ENCODE measurements at regions not wholly inside any gene's neighbourhood (a gene's known extent, or its start where the extent isn't known, plus 50 kb on each side); places are given as distances from the start of the nearest gene placed in this dataset.

DNA sequence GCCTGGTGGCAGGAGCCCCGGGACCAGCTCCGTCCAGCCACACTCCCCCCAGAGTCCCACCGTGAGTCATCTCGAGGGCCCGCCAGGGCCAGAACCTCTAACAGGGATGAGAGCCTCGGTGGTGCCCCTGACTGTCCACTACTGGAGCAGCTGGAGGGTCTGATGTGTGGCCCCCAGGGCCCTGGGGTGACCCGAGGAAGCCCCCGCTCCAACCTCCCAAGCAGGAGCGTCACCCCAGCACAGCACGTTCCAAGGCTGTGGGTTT, 135.9 kb upstream of the NKX1-1 start:
- TF ChIP-seq, protein P1, sequence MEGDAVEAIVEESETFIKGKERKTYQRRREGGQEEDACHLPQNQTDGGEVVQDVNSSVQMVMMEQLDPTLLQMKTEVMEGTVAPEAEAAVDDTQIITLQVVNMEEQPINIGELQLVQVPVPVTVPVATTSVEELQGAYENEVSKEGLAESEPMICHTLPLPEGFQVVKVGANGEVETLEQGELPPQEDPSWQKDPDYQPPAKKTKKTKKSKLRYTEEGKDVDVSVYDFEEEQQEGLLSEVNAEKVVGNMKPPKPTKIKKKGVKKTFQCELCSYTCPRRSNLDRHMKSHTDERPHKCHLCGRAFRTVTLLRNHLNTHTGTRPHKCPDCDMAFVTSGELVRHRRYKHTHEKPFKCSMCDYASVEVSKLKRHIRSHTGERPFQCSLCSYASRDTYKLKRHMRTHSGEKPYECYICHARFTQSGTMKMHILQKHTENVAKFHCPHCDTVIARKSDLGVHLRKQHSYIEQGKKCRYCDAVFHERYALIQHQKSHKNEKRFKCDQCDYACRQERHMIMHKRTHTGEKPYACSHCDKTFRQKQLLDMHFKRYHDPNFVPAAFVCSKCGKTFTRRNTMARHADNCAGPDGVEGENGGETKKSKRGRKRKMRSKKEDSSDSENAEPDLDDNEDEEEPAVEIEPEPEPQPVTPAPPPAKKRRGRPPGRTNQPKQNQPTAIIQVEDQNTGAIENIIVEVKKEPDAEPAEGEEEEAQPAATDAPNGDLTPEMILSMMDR (IDR thresholded peaks at IDR 0.05) = no peak
- TF ChIP-seq POLR2A (IDR thresholded peaks at IDR 0.05) (no peak), EP300 (IDR thresholded peaks at IDR 0.05) (no peak), POLR2AphosphoS5 (IDR thresholded peaks at IDR 0.05) (no peak)
